ENCODE measurements at regions not wholly inside any gene's neighbourhood (a gene's known extent, or its start where the extent isn't known, plus 50 kb on each side); places are given as distances from the start of the nearest gene placed in this dataset.

DNA sequence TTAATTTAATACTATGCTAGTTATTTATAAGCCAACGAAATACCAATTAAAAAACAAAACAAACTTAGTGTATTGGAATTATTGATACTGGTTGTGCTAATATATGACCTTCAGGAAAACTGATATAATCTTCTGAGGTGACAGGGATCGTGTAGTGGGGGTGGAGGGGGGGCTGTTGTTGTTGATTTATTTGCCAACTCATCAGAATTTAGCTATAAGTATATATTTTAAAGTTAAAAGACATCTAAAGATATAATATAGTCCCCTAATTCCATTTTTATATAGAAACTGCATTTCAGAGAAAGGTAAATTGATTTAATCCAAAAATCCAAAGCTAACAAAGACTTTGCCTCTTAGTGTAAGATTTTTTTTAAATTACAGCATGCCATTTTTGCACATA is 210.5 kb downstream of the LRRK2 start:
- TF ChIP-seq POLR2A (IDR thresholded peaks at IDR 0.05; ENCODE audit: low read depth, low read length) (no peak), POLR2AphosphoS5 (IDR thresholded peaks at IDR 0.05; ENCODE audit: low read depth, low read length) (no peak)

All from GM12891 (cell line).